ENCODE measurements at regions not wholly inside any gene's neighbourhood (a gene's known extent, or its start where the extent isn't known, plus 50 kb on each side); places are given as distances from the start of the nearest gene placed in this dataset.

- no peaks in the 10 kb centered on the region for H3K9me3 Mint-ChIP-seq
- H3K27ac Mint-ChIP-seq (ENCODE audit: unreplicated experiment), result no peak overlapping the region
- no peak overlapping the region for H3K4me3 Mint-ChIP-seq
- TF ChIP-seq CTCF (conservative IDR thresholded peaks at IDR 0.05), result no peak
- H3K36me3 Mint-ChIP-seq (ENCODE audit: low read depth), result no peaks in the 10 kb centered on the region
- no peak for DNase-seq (ENCODE audit: low read depth, low spot score)
- no peaks in the 10 kb centered on the region for H3K27me3 Mint-ChIP-seq (ENCODE audit: low read depth)
- no peaks in the 10 kb centered on the region for H3K4me1 Mint-ChIP-seq
These were observed 338.0 kb downstream of the ACTL7B start for GRCh38 chr9:108517651-108518365.

- no peak overlapping the region for H3K4me3 Mint-ChIP-seq
- no peak for TF ChIP-seq CTCF (conservative IDR thresholded peaks at IDR 0.05)
- H3K36me3 Mint-ChIP-seq (ENCODE audit: low read depth), result no peaks in the 10 kb centered on the region
- H3K27ac Mint-ChIP-seq (ENCODE audit: unreplicated experiment), result no peak overlapping the region
- no peak for DNase-seq (ENCODE audit: low read depth, low spot score)
- no peaks in the 10 kb centered on the region for H3K9me3 Mint-ChIP-seq
- H3K4me1 Mint-ChIP-seq, result no peaks in the 10 kb centered on the region
- no peaks in the 10 kb centered on the region for H3K27me3 Mint-ChIP-seq (ENCODE audit: low read depth)
These were observed 339.4 kb downstream of the ACTL7B start for GRCh38 chr9:108516391-108516790.

GRCh38 chr9:108515856-108516255, 339.9 kb downstream of the ACTL7B start:
- no peaks in the 10 kb centered on the region for H3K4me1 Mint-ChIP-seq
- no peak overlapping the region for H3K4me3 Mint-ChIP-seq
- DNase-seq (ENCODE audit: low read depth, low spot score), result no peak
- no peaks in the 10 kb centered on the region for H3K36me3 Mint-ChIP-seq (ENCODE audit: low read depth)
- TF ChIP-seq CTCF (conservative IDR thresholded peaks at IDR 0.05), result no peak
- H3K27ac Mint-ChIP-seq (ENCODE audit: unreplicated experiment), result no peak overlapping the region
- no peaks in the 10 kb centered on the region for H3K27me3 Mint-ChIP-seq (ENCODE audit: low read depth)
- no peaks in the 10 kb centered on the region for H3K9me3 Mint-ChIP-seq

- Mint-ChIP-seq H3K36me3 (ENCODE audit: low read depth) (no peaks in the 10 kb centered on the region), H3K27me3 (ENCODE audit: low read depth) (no peaks in the 10 kb centered on the region), H3K27ac (ENCODE audit: unreplicated experiment) (no peak overlapping the region), H3K4me1 (no peaks in the 10 kb centered on the region), H3K4me3 (no peak overlapping the region), H3K9me3 (peaks cover 4% of the 10 kb centered on the region)
- TF ChIP-seq CTCF (conservative IDR thresholded peaks at IDR 0.05), result no peak
- DNase-seq (ENCODE audit: low read depth, low spot score), result no peak
These were observed 343.2 kb downstream of the ACTL7B start for GRCh38 chr9:108512426-108513173.

GRCh38 chr9:108511307-108511706, 344.5 kb downstream of the ACTL7B start:
- TF ChIP-seq CTCF (conservative IDR thresholded peaks at IDR 0.05), result no peak
- H3K9me3 Mint-ChIP-seq, result peaks cover 4% of the 10 kb centered on the region
- H3K36me3 Mint-ChIP-seq (ENCODE audit: low read depth), result no peaks in the 10 kb centered on the region
- H3K27me3 Mint-ChIP-seq (ENCODE audit: low read depth), result no peaks in the 10 kb centered on the region
- no peaks in the 10 kb centered on the region for H3K4me1 Mint-ChIP-seq
- DNase-seq (ENCODE audit: low read depth, low spot score), result no peak
- H3K4me3 Mint-ChIP-seq, result no peak overlapping the region
- H3K27ac Mint-ChIP-seq (ENCODE audit: unreplicated experiment), result no peak overlapping the region

Data from neural crest cell (in vitro differentiated cells).